SK-N-SH treated with all-trans-retinoic acid at 6 μM for 48 hours (cell line): ENCODE measurements at regions not wholly inside any gene's neighbourhood (a gene's known extent, or its start where the extent isn't known, plus 50 kb on each side); places are given as distances from the start of the nearest gene placed in this dataset.

Source experiments
- ISL1 ChIP-seq: fragments of 250-450 bp; sonication (Bioruptor Pico); IDR thresholded peaks from 2 replicates; pipeline ENCODE4 v2.1.2; 2022; ENCODE audit warnings: mild to moderate bottlenecking, moderate library complexity
- ZFP3 ChIP-seq: fragments of 250-450 bp; sonication (Bioruptor Pico); IDR thresholded peaks from 2 replicates; pipeline ENCODE4 v1.5.0; 2020; ENCODE audit warnings: mild to moderate bottlenecking, moderate library complexity
- ZFP30 ChIP-seq: fragments of 450-650 bp; formaldehyde crosslinking; IDR thresholded peaks from 2 replicates; pipeline ENCODE4 v1.5.0; 2022; ENCODE audit warnings: mild to moderate bottlenecking, moderate library complexity
- ZNF70 ChIP-seq: fragments of 450-650 bp; formaldehyde crosslinking; IDR thresholded peaks from 2 replicates; pipeline ENCODE4 v1.5.0; 2020; ENCODE audit warnings: mild to moderate bottlenecking, moderate library complexity
- TF ChIP-seq, protein P1 (sequence below): fragments of 250-450 bp; sonication (Bioruptor Pico); IDR thresholded peaks from 2 replicates; pipeline ENCODE4 v1.5.1; 2020; ENCODE audit warnings: low read depth, mild to moderate bottlenecking, moderate library complexity
- TF ChIP-seq, protein P2 (sequence below): fragments of 250-450 bp; sonication (Bioruptor Pico); IDR thresholded peaks from 2 replicates; pipeline ENCODE4 v1.8.0; 2020; ENCODE audit warnings: mild to moderate bottlenecking, moderate library complexity, borderline replicate concordance

DNA sequence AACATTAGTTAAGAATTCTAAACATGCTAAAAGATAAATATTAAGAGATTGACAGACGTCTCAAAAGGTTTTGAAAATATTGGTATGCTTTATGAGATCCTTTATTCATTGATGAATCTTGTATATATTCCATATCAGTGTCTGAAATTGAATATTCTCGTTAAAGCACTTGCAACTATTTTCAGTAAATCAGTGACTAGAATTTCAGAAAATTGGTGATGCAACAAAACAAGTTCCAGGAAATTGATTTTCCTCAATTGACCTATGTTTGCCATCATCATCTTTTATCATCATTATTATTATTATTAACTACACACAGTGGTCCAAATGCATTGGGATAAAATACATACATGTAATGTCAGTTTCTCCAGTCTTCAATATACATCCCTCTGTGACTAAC lies 453.6 kb downstream of the CCER1 start:
- TF ChIP-seq ISL1 (no peak), ZFP30 (CRISPR knock-in tag) (no peak), ZFP3 (CRISPR knock-in tag) (no peak), ZNF70 (CRISPR knock-in tag) (no peak)
- TF ChIP-seq, protein P1, sequence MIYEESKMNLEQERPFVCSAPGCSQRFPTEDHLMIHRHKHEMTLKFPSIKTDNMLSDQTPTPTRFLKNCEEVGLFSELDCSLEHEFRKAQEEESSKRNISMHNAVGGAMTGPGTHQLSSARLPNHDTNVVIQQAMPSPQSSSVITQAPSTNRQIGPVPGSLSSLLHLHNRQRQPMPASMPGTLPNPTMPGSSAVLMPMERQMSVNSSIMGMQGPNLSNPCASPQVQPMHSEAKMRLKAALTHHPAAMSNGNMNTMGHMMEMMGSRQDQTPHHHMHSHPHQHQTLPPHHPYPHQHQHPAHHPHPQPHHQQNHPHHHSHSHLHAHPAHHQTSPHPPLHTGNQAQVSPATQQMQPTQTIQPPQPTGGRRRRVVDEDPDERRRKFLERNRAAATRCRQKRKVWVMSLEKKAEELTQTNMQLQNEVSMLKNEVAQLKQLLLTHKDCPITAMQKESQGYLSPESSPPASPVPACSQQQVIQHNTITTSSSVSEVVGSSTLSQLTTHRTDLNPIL (CRISPR knock-in tag), result no peak
- TF ChIP-seq, protein P2, sequence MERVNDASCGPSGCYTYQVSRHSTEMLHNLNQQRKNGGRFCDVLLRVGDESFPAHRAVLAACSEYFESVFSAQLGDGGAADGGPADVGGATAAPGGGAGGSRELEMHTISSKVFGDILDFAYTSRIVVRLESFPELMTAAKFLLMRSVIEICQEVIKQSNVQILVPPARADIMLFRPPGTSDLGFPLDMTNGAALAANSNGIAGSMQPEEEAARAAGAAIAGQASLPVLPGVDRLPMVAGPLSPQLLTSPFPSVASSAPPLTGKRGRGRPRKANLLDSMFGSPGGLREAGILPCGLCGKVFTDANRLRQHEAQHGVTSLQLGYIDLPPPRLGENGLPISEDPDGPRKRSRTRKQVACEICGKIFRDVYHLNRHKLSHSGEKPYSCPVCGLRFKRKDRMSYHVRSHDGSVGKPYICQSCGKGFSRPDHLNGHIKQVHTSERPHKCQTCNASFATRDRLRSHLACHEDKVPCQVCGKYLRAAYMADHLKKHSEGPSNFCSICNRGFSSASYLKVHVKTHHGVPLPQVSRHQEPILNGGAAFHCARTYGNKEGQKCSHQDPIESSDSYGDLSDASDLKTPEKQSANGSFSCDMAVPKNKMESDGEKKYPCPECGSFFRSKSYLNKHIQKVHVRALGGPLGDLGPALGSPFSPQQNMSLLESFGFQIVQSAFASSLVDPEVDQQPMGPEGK, result no peak
